ENCODE measurements at regions not wholly inside any gene's neighbourhood (a gene's known extent, or its start where the extent isn't known, plus 50 kb on each side); places are given as distances from the start of the nearest gene placed in this dataset.
A peak's percentile ranks its signal among the peaks of the same experiment; 100 is the strongest.

- Histone ChIP-seq H3K36me3 (ENCODE audit: insufficient read depth) (no peaks in the 10 kb centered on the region), H3K79me2 (ENCODE audit: insufficient read depth, low read depth) (no peaks in the 10 kb centered on the region), H3K27me3 (ENCODE audit: insufficient read depth, low read depth) (no peaks in the 10 kb centered on the region), H3K4me3 (IDR thresholded peaks at IDR 0.05; ENCODE audit: insufficient read depth, low read depth, low read length) (no peak overlapping the region), H2AFZ (ENCODE audit: low read depth) (no peak overlapping the region), H3K4me1 (ENCODE audit: low read depth, poor library complexity, severe bottlenecking) (no peaks in the 10 kb centered on the region), H3K9ac (no peak overlapping the region), H3K27ac (no peak overlapping the region), H4K20me1 (ENCODE audit: insufficient read depth) (no peaks in the 10 kb centered on the region), H3K4me2 (no peak overlapping the region)
- no peak for TF ChIP-seq CTCF (conservative IDR thresholded peaks at IDR 0.05; ENCODE audit: low read depth, low read length)
Observed at GRCh38 chr2:106579750-106580197, 92.6 kb downstream of the CD8B2 start.

GRCh38 chr2:106580241-106580640 is 93.1 kb downstream of the CD8B2 start:
- Histone ChIP-seq H3K4me3 (IDR thresholded peaks at IDR 0.05; ENCODE audit: insufficient read depth, low read depth, low read length) (no peak overlapping the region), H3K4me1 (ENCODE audit: low read depth, poor library complexity, severe bottlenecking) (no peaks in the 10 kb centered on the region), H4K20me1 (ENCODE audit: insufficient read depth) (no peaks in the 10 kb centered on the region), H3K36me3 (ENCODE audit: insufficient read depth) (no peaks in the 10 kb centered on the region), H2AFZ (ENCODE audit: low read depth) (no peak overlapping the region), H3K27ac (no peak overlapping the region), H3K9ac (no peak overlapping the region), H3K4me2 (no peak overlapping the region), H3K79me2 (ENCODE audit: insufficient read depth, low read depth) (no peaks in the 10 kb centered on the region), H3K27me3 (ENCODE audit: insufficient read depth, low read depth) (no peaks in the 10 kb centered on the region)
- no peak for TF ChIP-seq CTCF (conservative IDR thresholded peaks at IDR 0.05; ENCODE audit: low read depth, low read length)

- Histone ChIP-seq H3K27ac (no peak overlapping the region), H3K36me3 (ENCODE audit: insufficient read depth) (no peaks in the 10 kb centered on the region), H3K4me2 (peak overlapping the region; percentile 66; the same call in 1 of the 2 replicates)
Observed at GRCh38 chr2:106581328-106581727, 94.2 kb downstream of the CD8B2 start.

GRCh38 chr2:106581755-106582147 is 94.6 kb downstream of the CD8B2 start:
- H4K20me1 ChIP-seq (ENCODE audit: insufficient read depth) = no peaks in the 10 kb centered on the region
- no peaks in the 10 kb centered on the region for H3K79me2 ChIP-seq (ENCODE audit: insufficient read depth, low read depth)
- no peak overlapping the region for H3K9ac ChIP-seq
- peak overlapping the region; percentile 66 for H3K4me2 ChIP-seq
- H2AFZ ChIP-seq (ENCODE audit: low read depth) = peak overlapping the region; percentile 74
- no peak overlapping the region for H3K27ac ChIP-seq
- H3K4me1 ChIP-seq (ENCODE audit: low read depth, poor library complexity, severe bottlenecking) = no peaks in the 10 kb centered on the region
- H3K36me3 ChIP-seq (ENCODE audit: insufficient read depth) = no peaks in the 10 kb centered on the region
- TF ChIP-seq CTCF (conservative IDR thresholded peaks at IDR 0.05; ENCODE audit: low read depth, low read length) = no peak
- no peak overlapping the region for H3K4me3 ChIP-seq (IDR thresholded peaks at IDR 0.05; ENCODE audit: insufficient read depth, low read depth, low read length)
- H3K27me3 ChIP-seq (ENCODE audit: insufficient read depth, low read depth) = no peaks in the 10 kb centered on the region

More at GRCh38 chr2:106581328-106581727, 94.2 kb downstream of the CD8B2 start:
- no peaks in the 10 kb centered on the region for H4K20me1 ChIP-seq (ENCODE audit: insufficient read depth)
- no peak for TF ChIP-seq CTCF (conservative IDR thresholded peaks at IDR 0.05; ENCODE audit: low read depth, low read length)
- H3K27me3 ChIP-seq (ENCODE audit: insufficient read depth, low read depth) = no peaks in the 10 kb centered on the region
- H3K79me2 ChIP-seq (ENCODE audit: insufficient read depth, low read depth) = no peaks in the 10 kb centered on the region
- H2AFZ ChIP-seq (ENCODE audit: low read depth) = peak overlapping the region; percentile 74; the same call in 1 of the 2 replicates
- H3K4me1 ChIP-seq (ENCODE audit: low read depth, poor library complexity, severe bottlenecking) = no peaks in the 10 kb centered on the region
- no peak overlapping the region for H3K9ac ChIP-seq
- no peak overlapping the region for H3K4me3 ChIP-seq (IDR thresholded peaks at IDR 0.05; ENCODE audit: insufficient read depth, low read depth, low read length)

Measured in KMS-11 (cell line).